GM20000 (cell line): ENCODE measurements at regions not wholly inside any gene's neighbourhood (a gene's known extent, or its start where the extent isn't known, plus 50 kb on each side); places are given as distances from the start of the nearest gene placed in this dataset.

ENCODE experiments used
- DNase-seq: peaks from one replicate; pipeline ENCODE4 v3.0.0; 2012; ENCODE audit warnings: low spot score
- TF ChIP-seq, protein P1 (sequence below): IDR thresholded peaks from 2 replicates; pipeline ENCODE4 v1.5.1; 2012; ENCODE audit warnings: mild to moderate bottlenecking, control low read depth; ENCODE audit errors: extremely low read depth, missing control alignments

DNA sequence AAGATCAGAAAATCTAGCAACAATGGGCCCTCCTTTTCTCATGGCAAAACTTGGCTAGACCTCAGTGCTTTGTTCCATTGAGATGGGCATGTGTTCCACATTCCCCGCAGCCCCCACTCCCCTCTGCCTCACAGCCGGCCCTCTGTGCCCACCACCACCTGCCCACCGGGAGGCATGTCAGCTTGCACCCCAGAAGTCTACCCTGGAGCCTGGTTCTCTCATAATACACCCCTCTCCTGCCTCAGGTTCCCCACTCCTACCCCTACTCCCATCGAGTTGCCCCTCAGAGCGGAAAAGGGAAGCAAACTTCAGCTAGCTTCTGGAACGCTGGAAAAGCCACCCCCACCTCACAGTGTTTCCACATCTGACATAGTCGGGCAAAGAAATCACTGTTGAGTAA is 219.0 kb downstream of the ANAPC1 start:
- no peak for DNase-seq
- TF ChIP-seq, protein P1, sequence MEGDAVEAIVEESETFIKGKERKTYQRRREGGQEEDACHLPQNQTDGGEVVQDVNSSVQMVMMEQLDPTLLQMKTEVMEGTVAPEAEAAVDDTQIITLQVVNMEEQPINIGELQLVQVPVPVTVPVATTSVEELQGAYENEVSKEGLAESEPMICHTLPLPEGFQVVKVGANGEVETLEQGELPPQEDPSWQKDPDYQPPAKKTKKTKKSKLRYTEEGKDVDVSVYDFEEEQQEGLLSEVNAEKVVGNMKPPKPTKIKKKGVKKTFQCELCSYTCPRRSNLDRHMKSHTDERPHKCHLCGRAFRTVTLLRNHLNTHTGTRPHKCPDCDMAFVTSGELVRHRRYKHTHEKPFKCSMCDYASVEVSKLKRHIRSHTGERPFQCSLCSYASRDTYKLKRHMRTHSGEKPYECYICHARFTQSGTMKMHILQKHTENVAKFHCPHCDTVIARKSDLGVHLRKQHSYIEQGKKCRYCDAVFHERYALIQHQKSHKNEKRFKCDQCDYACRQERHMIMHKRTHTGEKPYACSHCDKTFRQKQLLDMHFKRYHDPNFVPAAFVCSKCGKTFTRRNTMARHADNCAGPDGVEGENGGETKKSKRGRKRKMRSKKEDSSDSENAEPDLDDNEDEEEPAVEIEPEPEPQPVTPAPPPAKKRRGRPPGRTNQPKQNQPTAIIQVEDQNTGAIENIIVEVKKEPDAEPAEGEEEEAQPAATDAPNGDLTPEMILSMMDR: no peak

DNA sequence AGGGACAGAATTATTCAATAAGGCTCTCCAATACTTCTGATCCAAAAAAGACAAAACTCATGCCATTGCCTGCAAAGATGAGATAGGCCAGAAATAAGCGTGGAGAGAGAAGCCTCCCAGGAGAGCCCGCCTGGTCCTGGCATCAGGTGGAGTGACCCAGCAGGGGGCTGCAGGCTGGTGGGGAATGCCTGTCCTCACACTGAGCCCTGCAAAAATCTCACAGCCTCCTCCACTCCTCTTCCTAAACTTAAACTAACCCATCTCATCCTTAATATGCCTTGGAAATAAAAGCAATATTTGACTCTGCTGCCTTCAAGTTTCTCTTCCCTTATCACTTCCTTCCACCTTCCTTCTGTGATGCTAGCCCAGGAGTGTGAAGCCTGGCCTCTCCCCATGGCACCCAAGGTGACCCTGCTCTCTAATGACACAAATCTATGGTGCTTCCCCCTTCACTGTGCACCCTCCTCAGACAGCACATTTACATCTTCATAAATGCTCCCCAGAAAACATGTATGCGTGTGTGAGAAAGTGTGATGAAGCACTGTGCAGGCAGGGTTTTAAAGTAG is 218.4 kb downstream of the ANAPC1 start:
- TF ChIP-seq, protein P1: no peak
- no peak for DNase-seq

DNA sequence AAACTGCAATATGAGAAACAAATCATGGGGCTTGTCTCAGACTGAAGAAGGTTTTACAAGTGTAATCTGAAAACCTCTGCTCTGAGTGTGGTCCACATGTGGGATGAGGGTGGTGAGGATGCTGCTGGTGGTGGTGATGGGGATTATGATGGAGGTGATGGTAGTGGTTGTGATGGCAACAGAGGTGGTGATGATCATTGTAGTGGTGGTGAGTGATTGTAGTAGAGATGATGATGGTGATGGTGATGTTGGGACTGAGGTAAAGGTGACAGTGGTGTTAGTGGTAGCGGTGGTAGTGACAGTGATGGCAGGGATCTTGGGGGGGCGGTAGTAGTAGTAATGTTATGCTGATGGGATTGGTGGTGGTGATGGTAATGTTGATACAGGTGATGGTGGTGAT is 217.8 kb downstream of the ANAPC1 start:
- DNase-seq: no peak
- TF ChIP-seq, protein P1: no peak

DNA sequence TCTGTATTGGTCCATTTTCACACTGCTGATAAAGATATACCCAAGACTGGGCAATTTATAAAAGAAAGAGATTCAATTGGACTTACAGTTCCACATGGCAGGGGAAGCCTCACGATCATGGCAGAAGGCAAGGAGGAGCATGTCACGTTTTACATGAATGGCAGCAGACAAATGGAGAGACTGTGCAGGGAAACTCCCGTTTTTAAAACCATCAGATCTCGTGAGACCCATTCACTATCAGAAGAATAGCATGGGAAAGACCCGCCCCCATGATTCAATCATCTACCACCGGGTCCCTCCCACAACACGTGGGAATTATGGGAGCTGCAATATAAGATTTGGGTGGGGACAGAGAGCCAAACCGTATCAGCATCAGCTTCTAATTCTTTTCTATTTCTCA is 217.0 kb downstream of the ANAPC1 start:
- TF ChIP-seq, protein P1: no peak
- DNase-seq: no peak

DNA sequence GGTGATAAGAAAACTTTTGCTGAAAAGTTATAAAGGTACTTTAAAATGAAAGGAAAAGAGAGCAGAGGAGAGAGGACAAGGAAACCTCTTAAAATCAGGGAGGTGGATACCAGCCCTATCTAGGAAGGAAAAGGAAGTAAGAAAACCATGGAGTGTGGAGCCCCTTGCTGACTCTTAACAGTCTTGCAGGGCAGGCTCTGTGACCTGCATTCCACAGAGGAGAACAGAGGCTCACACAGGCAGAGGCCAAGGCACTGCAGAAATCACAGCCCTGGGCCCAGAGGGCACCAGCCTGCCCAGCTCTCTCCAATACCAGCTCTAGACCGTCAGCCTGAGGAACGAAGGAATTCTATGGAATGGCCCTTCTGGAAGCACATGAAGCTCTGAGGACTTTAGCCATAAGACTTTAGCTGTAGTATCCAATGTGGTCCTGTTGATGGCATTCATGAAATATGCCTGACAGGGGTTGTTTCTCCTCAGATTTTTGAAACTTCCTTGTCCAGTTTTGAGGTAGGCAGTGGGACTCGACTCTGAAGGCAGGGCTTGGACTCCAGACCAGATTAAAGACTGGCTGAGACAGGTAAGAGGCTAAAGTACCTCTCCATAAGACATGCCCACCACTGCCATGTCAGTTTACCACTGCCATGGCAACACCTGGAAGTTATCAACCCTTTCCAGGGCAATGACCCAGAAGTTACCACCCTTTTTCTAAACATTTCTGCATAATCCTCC is 216.3 kb downstream of the ANAPC1 start:
- no peak for DNase-seq
- TF ChIP-seq, protein P1: no peak

DNA sequence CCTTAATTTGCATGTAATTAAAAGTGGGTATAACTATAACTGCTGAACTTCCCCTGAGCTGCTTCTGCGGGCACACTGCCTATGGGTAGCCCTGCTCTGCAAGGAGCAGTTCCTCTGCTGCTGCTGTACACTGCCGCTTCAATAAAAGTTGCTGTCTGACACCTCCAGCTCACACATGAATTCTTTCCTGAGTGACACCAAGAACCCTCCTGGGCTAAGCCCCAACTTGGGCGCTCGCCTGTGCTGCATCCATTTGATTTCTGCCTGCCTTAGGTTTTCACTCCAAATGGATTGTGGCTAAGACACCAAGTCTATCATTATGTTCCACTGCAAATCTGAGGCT is 215.7 kb downstream of the ANAPC1 start:
- TF ChIP-seq, protein P1: no peak
- no peak for DNase-seq

DNA sequence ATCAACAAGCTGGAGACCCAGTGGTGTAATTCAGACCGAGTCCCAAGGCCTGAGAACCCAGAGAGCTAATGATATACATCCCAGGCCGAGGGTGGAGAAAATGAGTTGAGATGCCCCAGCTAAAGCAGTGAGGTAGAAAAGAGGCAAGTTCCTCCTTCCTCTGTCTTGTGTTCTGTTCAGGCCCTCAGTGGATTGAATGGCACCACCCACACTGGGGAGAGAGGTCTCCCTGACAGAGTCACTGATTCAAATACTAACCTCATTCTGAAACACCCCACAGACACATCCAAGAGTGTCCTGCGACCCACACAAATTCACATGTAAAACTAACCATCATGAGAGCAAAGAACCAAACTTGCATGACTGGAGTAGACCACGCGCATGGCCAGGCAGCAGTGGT is 215.3 kb downstream of the ANAPC1 start:
- TF ChIP-seq, protein P1: no peak
- no peak for DNase-seq
